H1 (cell line): ENCODE measurements at regions not wholly inside any gene's neighbourhood (a gene's known extent, or its start where the extent isn't known, plus 50 kb on each side); places are given as distances from the start of the nearest gene placed in this dataset.

Experiments
- CTCF ChIA-PET: fragments of 300-600 bp; sonication (Branson Sonifier 250); formaldehyde crosslinking; loops from one replicate; lab custom pipeline; 2021; ENCODE audit not compliant: partially characterized antibody; lab: Charles Lee
- POLR2A ChIA-PET: fragments of 300-600 bp; sonication (Branson Sonifier 250); formaldehyde crosslinking; loops from one replicate; lab custom pipeline; 2021; ENCODE audit warnings: inconsistent platforms; ENCODE audit not compliant: partially characterized antibody; lab: Charles Lee
- DNase-seq, 2 experiments: peaks; one replicate each; pipeline versions ENCODE4 v3.0.0 to v3.0.0-alpha.2; 2010 to 2022; ENCODE audit warnings: low spot score in 2 of 2, low read depth in 1 of 2, mixed read lengths in 1 of 2
- FAIRE-seq: peaks from 2 replicates; lab custom pipeline; 2011; peaks lifted over from hg19 to GRCh38; lab: Jason Lieb, UNC
- H2AFZ ChIP-seq: 2 replicates; pipeline ENCODE4 v1.8.1; 2012; ENCODE audit warnings: low read length, inconsistent platforms
- H2AK5ac ChIP-seq: 2 replicates; pipeline ENCODE4 v1.6.1; 2013; ENCODE audit warnings: low read depth, low read length
- H2BK120ac ChIP-seq: replicated peaks from 2 replicates; pipeline ENCODE3; 2013; ENCODE audit warnings: low read depth, low read length, inconsistent platforms
- H2BK12ac ChIP-seq: 2 replicates; pipeline ENCODE4 v1.6.1; 2013; ENCODE audit warnings: low read depth, low read length
- H2BK15ac ChIP-seq: 2 replicates; pipeline ENCODE4 v1.6.1; 2013; ENCODE audit warnings: low read length
- H2BK20ac ChIP-seq: 2 replicates; pipeline ENCODE4 v1.6.1; 2013; ENCODE audit warnings: low read length
- H2BK5ac ChIP-seq: 2 replicates; pipeline ENCODE4 v1.6.1; 2013; ENCODE audit warnings: low read depth, low read length
- H3K14ac ChIP-seq: 2 replicates; pipeline ENCODE4 v1.6.1; 2013; ENCODE audit warnings: inconsistent platforms; ENCODE audit not compliant: insufficient read length
- H3K18ac ChIP-seq: 2 replicates; pipeline ENCODE4 v1.6.1; 2013; ENCODE audit warnings: low read length; ENCODE audit errors: extremely low read depth
- H3K23ac ChIP-seq: 2 replicates; pipeline ENCODE4 v1.6.1; 2013; ENCODE audit warnings: inconsistent platforms; ENCODE audit not compliant: insufficient read length
- H3K23me2 ChIP-seq: 2 replicates; pipeline ENCODE4 v1.6.1; 2013; ENCODE audit warnings: low read depth, low read length
- H3K27ac ChIP-seq: 2 replicates; pipeline ENCODE4 v1.6.1; 2011; ENCODE audit warnings: low read depth, low read length, inconsistent platforms
- H3K27me3 ChIP-seq, 4 experiments: replicated peaks in 1 of 4; 1 replicate in 1 of 4; 2 replicates in 3 of 4; pipeline versions ENCODE4 v1.6.1 to v1.8.1; 2011 to 2013; ENCODE audit warnings: low read length in 3 of 4, mild to moderate bottlenecking in 3 of 4, inconsistent platforms in 2 of 4, mixed read lengths in 2 of 4, moderate library complexity in 1 of 4; ENCODE audit not compliant: control insufficient read depth in 3 of 4, insufficient read depth in 3 of 4; ENCODE audit errors: extremely low read depth in 1 of 4
- H3K36me3 ChIP-seq, 4 experiments: 2 replicates each; pipeline versions ENCODE4 v1.6.1 to v1.8.1; 2011 to 2013; ENCODE audit warnings: mild to moderate bottlenecking in 4 of 4, low read length in 3 of 4, moderate library complexity in 2 of 4, control low read depth in 1 of 4, inconsistent platforms in 1 of 4; ENCODE audit not compliant: insufficient read depth in 4 of 4, control insufficient read depth in 2 of 4
- H3K4ac ChIP-seq: replicated peaks from 2 replicates; pipeline ENCODE3; 2013; ENCODE audit warnings: low read length, low read depth, mixed read lengths, inconsistent platforms; ENCODE audit not compliant: insufficient read length
- H3K4me1 ChIP-seq, 4 experiments: replicated peaks in 1 of 4; 1 replicate in 1 of 4; 2 replicates in 3 of 4; pipeline versions ENCODE4 v1.6.1 to v1.8.1; 2011 to 2013; ENCODE audit warnings: low read length in 3 of 4, inconsistent platforms in 2 of 4, mixed read lengths in 1 of 4; ENCODE audit not compliant: insufficient read depth in 4 of 4, control insufficient read depth in 3 of 4
- H3K4me2 ChIP-seq, 2 experiments: 2 replicates each; pipeline versions ENCODE4 v1.6.1 to v1.8.1; 2011 to 2013; ENCODE audit warnings: low read depth in 2 of 2, low read length in 2 of 2, control low read depth in 1 of 2, inconsistent platforms in 1 of 2, mild to moderate bottlenecking in 1 of 2; ENCODE audit not compliant: insufficient read depth in 1 of 2
- H3K4me3 ChIP-seq, 4 experiments: fragments of 200-600, 300-600 bp in 1 of 4; sonication (generic), shearing (Covaris generic), sonication (Bioruptor Twin) in 1 of 4; 2 replicates each; pipeline versions ENCODE4 v1.5.1 to v1.8.1; 2011 to 2016; ENCODE audit warnings: low read length in 4 of 4, low read depth in 3 of 4, control low read depth in 2 of 4, inconsistent platforms in 2 of 4, mild to moderate bottlenecking in 2 of 4, mixed read lengths in 1 of 4, moderate library complexity in 1 of 4; ENCODE audit not compliant: insufficient read depth in 2 of 4; ENCODE audit errors: extremely low read depth in 1 of 4
- H3K56ac ChIP-seq: replicated peaks from 2 replicates; pipeline ENCODE3; 2013; ENCODE audit warnings: low read depth, mild to moderate bottlenecking, mixed read lengths, low read length, inconsistent platforms; ENCODE audit not compliant: insufficient read length
- H3K79me1 ChIP-seq: 2 replicates; pipeline ENCODE4 v1.6.1; 2013; ENCODE audit warnings: low read depth, low read length, control low read depth
- H3K79me2 ChIP-seq, 2 experiments: 2 replicates each; pipeline versions ENCODE4 v1.6.1 to v1.8.1; 2012 to 2013; ENCODE audit warnings: low read length in 2 of 2, mild to moderate bottlenecking in 2 of 2, inconsistent platforms in 1 of 2; ENCODE audit not compliant: insufficient read depth in 2 of 2, control insufficient read depth in 1 of 2
- H3K9ac ChIP-seq, 4 experiments: replicated peaks in 1 of 4; 1 replicate in 1 of 4; 2 replicates in 3 of 4; pipeline versions ENCODE4 v1.6.1 to v1.8.1; 2011 to 2013; ENCODE audit warnings: low read depth in 3 of 4, low read length in 3 of 4, control low read depth in 2 of 4, mild to moderate bottlenecking in 2 of 4, moderate library complexity in 2 of 4, inconsistent platforms in 1 of 4; ENCODE audit errors: extremely low read depth in 1 of 4
- H3K9me3 ChIP-seq, 2 experiments: 2 replicates each; pipeline versions ENCODE4 v1.6.1 to v1.8.1; 2012 to 2013; ENCODE audit warnings: mild to moderate bottlenecking in 2 of 2, moderate library complexity in 2 of 2, control low read depth in 1 of 2, inconsistent platforms in 1 of 2, low read depth in 1 of 2, low read length in 1 of 2, mixed read lengths in 1 of 2; ENCODE audit not compliant: insufficient read depth in 2 of 2
- H4K20me1 ChIP-seq, 2 experiments: replicated peaks in 1 of 2; 2 replicates each; pipeline versions ENCODE3 to v1.8.1; 2011 to 2013; ENCODE audit warnings: inconsistent platforms in 2 of 2, low read length in 2 of 2, mild to moderate bottlenecking in 1 of 2; ENCODE audit not compliant: insufficient read depth in 2 of 2, control insufficient read depth in 1 of 2
- H4K5ac ChIP-seq: 2 replicates; pipeline ENCODE4 v1.6.1; 2013; ENCODE audit warnings: low read length, low read depth, mixed read lengths, inconsistent platforms; ENCODE audit not compliant: insufficient read length
- H4K8ac ChIP-seq: 2 replicates; pipeline ENCODE4 v1.8.0; 2013; ENCODE audit warnings: mild to moderate bottlenecking, moderate library complexity, low read length, inconsistent platforms; ENCODE audit not compliant: insufficient read depth; ENCODE audit errors: extremely low read depth
- H4K91ac ChIP-seq: replicated peaks from 2 replicates; pipeline ENCODE3; 2013; ENCODE audit warnings: low read length, mixed read lengths, inconsistent platforms; ENCODE audit not compliant: insufficient read length
- BCL11A ChIP-seq, 2 experiments: IDR thresholded peaks; one replicate each; pipeline ENCODE4 v1.6.1; 2011; ENCODE audit warnings: low read depth in 2 of 2, low read length in 2 of 2, mild to moderate bottlenecking in 2 of 2
- BRCA1 ChIP-seq: IDR thresholded peaks from 2 replicates; pipeline ENCODE4 v1.6.1; 2012; ENCODE audit warnings: low read depth, low read length, improper control_type of control experiment
- CBX8 ChIP-seq: fragments of 300-800, 300-1000 bp; sonication (generic); IDR thresholded peaks from 2 replicates; pipeline ENCODE4 v1.7.1; 2016; ENCODE audit warnings: low read depth, low read length, borderline replicate concordance
- CHD1 ChIP-seq: IDR thresholded peaks from 2 replicates; pipeline ENCODE4 v1.6.1; 2012; ENCODE audit warnings: low read depth, low read length, improper control_type of control experiment
- JUN ChIP-seq: IDR thresholded peaks from 2 replicates; pipeline ENCODE4 v1.6.1; 2011; ENCODE audit warnings: low read depth, mild to moderate bottlenecking, improper control_type of control experiment, low read length
- RAD21 ChIP-seq, 2 experiments: IDR thresholded peaks in 1 of 2; conservative IDR thresholded peaks in 1 of 2; 2 replicates each; pipeline ENCODE4 v1.6.1; 2011; ENCODE audit warnings: low read depth in 2 of 2, low read length in 2 of 2, improper control_type of control experiment in 1 of 2, inconsistent platforms in 1 of 2, mild to moderate bottlenecking in 1 of 2, moderate library complexity in 1 of 2
- SIX5 ChIP-seq: IDR thresholded peaks from 2 replicates; pipeline ENCODE4 v1.6.1; 2011; ENCODE audit warnings: mild to moderate bottlenecking, low read depth, low read length
- SRF ChIP-seq: IDR thresholded peaks from 2 replicates; pipeline ENCODE4 v1.6.1; 2011; ENCODE audit warnings: mild to moderate bottlenecking, low read depth, low read length, moderate library complexity
- TAF1 ChIP-seq: IDR thresholded peaks from 2 replicates; pipeline ENCODE4 v1.6.1; 2011; ENCODE audit warnings: mild to moderate bottlenecking, low read depth, low read length
- ZNF274 ChIP-seq: IDR thresholded peaks from 2 replicates; pipeline ENCODE4 v1.7.0; 2012; ENCODE audit warnings: low read length, borderline replicate concordance; ENCODE audit errors: extremely low read depth
- WGBS, 2 experiments: shearing (Covaris generic) in 1 of 2; methylation state at CpG; one replicate each; pipeline versions ENCODE4 v1.1.6 to v1.1.7; 2013 to 2015; ENCODE audit warnings: low lambda C conversion rate in 2 of 2, mixed read lengths in 2 of 2, inconsistent platforms in 1 of 2, low coverage in 1 of 2, missing lambda C conversion rate in 1 of 2; ENCODE audit not compliant: insufficient replicate concordance in 2 of 2, insufficient coverage in 1 of 2, insufficient read length in 1 of 2; ENCODE audit errors: extremely low coverage in 1 of 2, missing lambda C conversion rate in 1 of 2; 5-methylcytosine and 5-hydroxymethylcytosine counted together
- TF ChIP-seq, protein P1 (sequence below): IDR thresholded peaks from 2 replicates; pipeline ENCODE4 v1.6.1; 2011; ENCODE audit warnings: low read length, improper control_type of control experiment
- TF ChIP-seq, protein P2 (sequence below): IDR thresholded peaks from 2 replicates; pipeline ENCODE4 v1.6.1; 2012; ENCODE audit warnings: inconsistent platforms

DNA sequence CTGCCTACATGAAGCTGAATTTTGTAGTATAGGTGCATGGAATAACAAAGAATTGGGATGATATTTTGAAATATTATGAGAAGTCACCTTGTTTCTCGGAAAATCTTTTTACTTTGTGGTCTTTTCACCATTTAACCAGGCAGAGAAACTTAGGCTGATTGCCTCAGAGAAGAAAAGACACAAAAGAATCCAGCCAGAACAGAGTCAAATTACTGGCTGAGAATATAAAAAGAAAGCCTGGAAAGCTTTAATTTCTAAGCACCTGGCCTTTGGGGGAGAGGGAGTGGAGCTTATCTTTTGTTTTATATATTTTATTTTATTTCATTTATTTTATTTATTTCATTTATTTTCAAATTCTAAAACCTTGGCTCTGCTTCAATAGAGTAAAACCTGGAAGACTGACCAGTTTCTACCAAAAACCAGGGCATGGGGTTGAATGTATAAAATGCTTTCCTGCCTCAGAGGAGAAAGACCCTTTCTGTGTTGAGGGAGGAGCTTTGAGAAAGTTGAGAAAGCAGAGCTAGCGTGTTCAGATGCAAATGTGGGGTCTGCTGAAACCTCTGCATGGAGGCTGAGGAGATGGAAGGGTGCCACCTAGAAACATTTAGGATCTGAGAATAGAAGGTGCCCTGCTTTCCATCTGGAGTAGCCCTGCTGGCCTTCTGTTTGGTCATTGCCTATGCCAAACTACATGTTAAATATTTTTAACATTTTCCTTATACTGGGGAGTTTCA is 81.6 kb downstream of the NREP start:
- Histone ChIP-seq H2BK5ac (no peak overlapping the region), H3K4me3 (peak overlapping the region in 1 of 4 experiments; percentile 10; a peak in 1 of 8 replicates), H3K9me3 (no peaks in the 10 kb centered on the region), H2AFZ (peak overlapping the region; percentile 72; the same call in 1 of the 2 replicates), H3K18ac (no peak overlapping the region; the same call in 1 of the 2 replicates), H3K14ac (no peak overlapping the region), H2BK20ac (no peak overlapping the region), H3K23me2 (no peaks in the 10 kb centered on the region), H3K23ac (no peak overlapping the region), H4K8ac (no peak overlapping the region), H2BK15ac (no peak overlapping the region), H3K79me2 (no peaks in the 10 kb centered on the region), H2BK12ac (no peak overlapping the region), H4K5ac (peak overlapping the region; percentile 79), H4K91ac (no peak overlapping the region), H3K27me3 (no peaks in the 10 kb centered on the region), H3K9ac (no peak overlapping the region), H3K79me1 (no peaks in the 10 kb centered on the region), H3K56ac (no peak overlapping the region), H2AK5ac (no peak overlapping the region), H3K4me1 (peaks cover 0 to 6% (median 3%) of the 10 kb centered on the region in 4 experiments; a peak in 2 of 7 replicates), H3K36me3 (no peaks in the 10 kb centered on the region), H3K4me2 (peak overlapping the region; percentile 35 to 36; a peak in 2 of 4 replicates), H4K20me1 (no peaks in the 10 kb centered on the region), H3K4ac (no peak overlapping the region), H2BK120ac (no peak overlapping the region), H3K27ac (no peak overlapping the region; the same call in 1 of the 2 replicates)
- FAIRE-seq (no peak), DNase-seq (no peak)
- ChIA-PET POLR2A (no interaction called here), CTCF (interaction anchor here (0.6 to 1.1 kb wide), 3 partner anchors 13 to 154 kb away, joined by 3 to 4 read pairs (median 3); no protein-coding TSS in a partner anchor)
- WGBS, 2 experiments = 59% methylated on average over 2 of the region's 2 CpGs; no CpG with 5 or more reads in 1 of the 2 experiments
- TF ChIP-seq, protein P1, sequence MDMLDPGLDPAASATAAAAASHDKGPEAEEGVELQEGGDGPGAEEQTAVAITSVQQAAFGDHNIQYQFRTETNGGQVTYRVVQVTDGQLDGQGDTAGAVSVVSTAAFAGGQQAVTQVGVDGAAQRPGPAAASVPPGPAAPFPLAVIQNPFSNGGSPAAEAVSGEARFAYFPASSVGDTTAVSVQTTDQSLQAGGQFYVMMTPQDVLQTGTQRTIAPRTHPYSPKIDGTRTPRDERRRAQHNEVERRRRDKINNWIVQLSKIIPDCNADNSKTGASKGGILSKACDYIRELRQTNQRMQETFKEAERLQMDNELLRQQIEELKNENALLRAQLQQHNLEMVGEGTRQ = no peak
- no peak for TF ChIP-seq TAF1
- no peak for TF ChIP-seq SRF
- TF ChIP-seq CBX8 = no peak
- no peak for TF ChIP-seq SIX5
- no peak for TF ChIP-seq ZNF274
- no peak for TF ChIP-seq RAD21 (IDR thresholded peaks at IDR 0.05 in 1 of 2, conservative IDR thresholded peaks at IDR 0.05 in 1 of 2; ENCODE audit: low read depth in 2 of 2, low read length in 2 of 2)
- TF ChIP-seq, protein P2, sequence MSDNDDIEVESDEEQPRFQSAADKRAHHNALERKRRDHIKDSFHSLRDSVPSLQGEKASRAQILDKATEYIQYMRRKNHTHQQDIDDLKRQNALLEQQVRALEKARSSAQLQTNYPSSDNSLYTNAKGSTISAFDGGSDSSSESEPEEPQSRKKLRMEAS = no peak
- TF ChIP-seq BRCA1 = no peak
- TF ChIP-seq JUN = no peak
- TF ChIP-seq BCL11A (IDR thresholded peaks at IDR 0.05; ENCODE audit: low read depth in 2 of 2, low read length in 2 of 2) = no peak
- TF ChIP-seq CHD1 = no peak
